ENCODE measurements at regions not wholly inside any gene's neighbourhood (a gene's known extent, or its start where the extent isn't known, plus 50 kb on each side); places are given as distances from the start of the nearest gene placed in this dataset.

DNA sequence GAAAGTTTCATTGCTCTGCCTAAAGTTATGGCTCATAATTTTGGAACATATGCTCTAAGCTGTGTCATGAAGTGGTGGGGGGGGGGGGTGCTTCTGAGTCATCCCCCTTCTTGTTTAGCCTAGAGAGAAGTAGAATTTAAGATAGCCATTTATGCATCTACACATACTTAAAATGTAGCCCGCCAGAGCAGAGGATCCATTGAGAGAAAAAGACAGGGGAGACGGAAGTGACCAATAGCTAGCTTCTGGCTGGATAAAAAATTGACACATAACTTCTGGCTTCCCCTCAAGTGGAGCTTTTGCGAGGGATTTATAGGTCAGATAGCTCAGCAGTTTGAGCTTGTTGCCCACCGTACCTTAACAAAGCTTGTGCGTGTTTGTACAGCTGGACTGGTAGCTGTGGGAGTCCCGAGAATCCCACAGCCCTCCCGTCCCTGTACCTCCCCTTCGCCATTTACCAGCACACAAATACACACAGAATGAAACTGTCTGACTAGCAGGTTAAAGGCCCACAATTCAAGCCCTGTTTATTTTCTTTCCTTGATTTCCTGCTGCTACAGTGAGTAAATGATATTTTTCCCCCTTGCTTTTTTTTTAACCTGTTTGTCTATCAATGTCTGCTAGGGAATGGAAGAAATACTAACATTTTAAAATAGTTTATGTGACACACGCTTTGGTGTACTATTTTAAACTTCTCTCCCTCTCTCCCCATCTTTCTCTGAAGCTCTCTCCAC lies 232.6 kb upstream of the FERD3L start:
- Histone ChIP-seq H3K9me3 (ENCODE audit: control insufficient read depth in 1 of 2, low read length in 2 of 2) (no peaks in the 10 kb centered on the region), H3K36me3 (ENCODE audit: insufficient read depth, low read length) (no peaks in the 10 kb centered on the region), H3K27me3 (ENCODE audit: insufficient read depth, low read length) (no peaks in the 10 kb centered on the region), H3K4me1 (ENCODE audit: insufficient read depth, low read length) (no peaks in the 10 kb centered on the region), H3K27ac (ENCODE audit: low read depth, low read length) (no peak overlapping the region), H3K4me3 (ENCODE audit: low read length in 2 of 2) (no peak overlapping the region)
- Mint-ChIP-seq H3K9me3 (peaks cover 0 to 13% (median 4%) of the 10 kb centered on the region in 8 donors), H3K4me1 (no peaks in the 10 kb centered on the region), H3K27me3 (no peaks in the 10 kb centered on the region), H3K27ac (no peak overlapping the region), H3K4me3 (no peak overlapping the region), H3K36me3 (no peaks in the 10 kb centered on the region)
- DNase-seq, result no peak
- ChIA-PET CTCF (ENCODE audit: partially characterized antibody) (no interaction called here), POLR2A (ENCODE audit: partially characterized antibody) (no interaction called here)
- intact Hi-C loops (cut with micrococcal nuclease), result no loop called here

DNA sequence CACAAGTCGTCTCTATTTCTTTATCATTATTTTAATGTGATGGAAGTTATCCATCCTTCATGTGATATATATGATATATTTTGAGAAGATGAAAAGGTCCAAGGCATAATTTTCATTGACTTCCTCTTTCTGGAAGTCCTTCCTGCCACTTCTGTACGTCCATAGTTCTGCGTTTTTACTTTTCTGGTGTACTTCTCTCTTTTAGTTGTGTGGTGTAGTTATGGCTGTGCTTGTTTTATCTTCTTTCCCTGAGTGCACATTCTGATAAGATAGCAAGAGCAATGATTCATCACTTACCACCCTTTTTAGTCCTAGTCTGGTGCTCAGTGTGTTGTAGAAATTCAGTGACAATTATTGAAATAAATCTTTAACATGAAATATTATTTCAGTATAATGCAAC lies 231.3 kb upstream of the FERD3L start:
- Mint-ChIP-seq H3K4me3 (no peak overlapping the region), H3K4me1 (no peaks in the 10 kb centered on the region), H3K9me3 (peaks cover 0 to 13% (median 4%) of the 10 kb centered on the region in 8 donors), H3K36me3 (no peaks in the 10 kb centered on the region), H3K27me3 (no peaks in the 10 kb centered on the region), H3K27ac (no peak overlapping the region)
- POLR2A ChIA-PET (ENCODE audit: partially characterized antibody), result no interaction called here
- intact Hi-C loops (cut with micrococcal nuclease), result no loop called here
- no peak for DNase-seq
- H3K27me3 ChIP-seq (ENCODE audit: insufficient read depth, low read length), result no peaks in the 10 kb centered on the region
- no peaks in the 10 kb centered on the region for H3K4me1 ChIP-seq (ENCODE audit: insufficient read depth, low read length)
- CTCF ChIA-PET (ENCODE audit: partially characterized antibody), result no interaction called here
- H3K4me3 ChIP-seq (ENCODE audit: low read length in 2 of 2), result no peak overlapping the region
- H3K36me3 ChIP-seq (ENCODE audit: insufficient read depth, low read length), result no peaks in the 10 kb centered on the region
- H3K27ac ChIP-seq (ENCODE audit: low read depth, low read length), result no peak overlapping the region
- no peaks in the 10 kb centered on the region for H3K9me3 ChIP-seq (ENCODE audit: control insufficient read depth in 1 of 2, low read length in 2 of 2)

DNA sequence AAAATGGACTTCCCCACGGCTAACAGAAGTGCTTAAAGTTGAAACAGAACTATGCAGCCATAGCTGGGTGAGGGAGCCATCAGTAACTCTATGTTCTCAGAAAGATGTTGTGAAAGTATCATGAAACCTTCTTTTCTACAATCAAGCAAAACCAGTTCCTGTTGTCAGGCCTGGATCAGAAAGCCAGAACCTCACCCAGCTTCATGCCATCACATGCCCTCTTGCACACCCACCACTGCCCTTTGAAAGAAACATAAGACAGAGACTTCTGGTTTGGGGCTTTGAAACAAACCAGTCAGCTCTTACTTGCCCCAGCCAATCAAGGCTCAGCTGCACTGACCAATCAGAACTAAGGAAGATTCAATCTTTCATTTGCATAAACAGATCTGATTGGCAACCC lies 230.8 kb upstream of the FERD3L start:
- no peaks in the 10 kb centered on the region for H3K36me3 ChIP-seq (ENCODE audit: insufficient read depth, low read length)
- ChIA-PET CTCF (ENCODE audit: partially characterized antibody) (no interaction called here), POLR2A (ENCODE audit: partially characterized antibody) (no interaction called here)
- intact Hi-C loops (cut with micrococcal nuclease), result no loop called here
- Mint-ChIP-seq H3K4me3 (no peak overlapping the region), H3K9me3 (peaks cover 0 to 13% (median 4%) of the 10 kb centered on the region in 8 donors), H3K27ac (no peak overlapping the region), H3K4me1 (no peaks in the 10 kb centered on the region), H3K36me3 (no peaks in the 10 kb centered on the region), H3K27me3 (no peaks in the 10 kb centered on the region)
- no peaks in the 10 kb centered on the region for H3K4me1 ChIP-seq (ENCODE audit: insufficient read depth, low read length)
- no peaks in the 10 kb centered on the region for H3K27me3 ChIP-seq (ENCODE audit: insufficient read depth, low read length)
- H3K27ac ChIP-seq (ENCODE audit: low read depth, low read length), result no peak overlapping the region
- H3K4me3 ChIP-seq (ENCODE audit: low read length in 2 of 2), result no peak overlapping the region
- no peak for DNase-seq
- no peaks in the 10 kb centered on the region for H3K9me3 ChIP-seq (ENCODE audit: control insufficient read depth in 1 of 2, low read length in 2 of 2)

DNA sequence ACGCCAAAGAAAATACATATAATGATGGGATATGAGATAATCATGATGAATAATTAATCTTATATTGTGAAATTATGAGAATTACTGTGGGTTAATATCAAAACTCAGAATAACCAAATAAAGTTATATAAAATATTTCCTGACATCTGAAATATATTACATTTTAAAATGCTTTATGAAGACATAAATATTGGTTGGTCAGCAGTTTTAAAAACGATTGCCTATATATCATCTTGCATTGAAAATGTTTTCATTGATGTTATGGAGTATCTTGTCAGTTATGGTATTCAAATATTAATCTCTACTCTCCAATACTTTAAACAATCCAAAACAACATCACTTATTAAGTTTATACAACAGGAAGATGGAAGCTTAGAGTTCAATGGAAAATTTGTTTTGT lies 228.1 kb upstream of the FERD3L start:
- Histone ChIP-seq H3K4me3 (ENCODE audit: low read length in 2 of 2) (no peak overlapping the region), H3K27ac (ENCODE audit: low read depth, low read length) (no peak overlapping the region), H3K27me3 (ENCODE audit: insufficient read depth, low read length) (no peaks in the 10 kb centered on the region), H3K9me3 (ENCODE audit: control insufficient read depth in 1 of 2, low read length in 2 of 2) (no peaks in the 10 kb centered on the region), H3K4me1 (ENCODE audit: insufficient read depth, low read length) (no peaks in the 10 kb centered on the region), H3K36me3 (ENCODE audit: insufficient read depth, low read length) (no peaks in the 10 kb centered on the region)
- no peak for DNase-seq
- Mint-ChIP-seq H3K9me3 (peaks cover 0 to 12% (median 5%) of the 10 kb centered on the region in 8 donors), H3K27ac (no peak overlapping the region), H3K4me1 (no peaks in the 10 kb centered on the region), H3K27me3 (no peaks in the 10 kb centered on the region), H3K36me3 (no peaks in the 10 kb centered on the region), H3K4me3 (no peak overlapping the region)
- ChIA-PET POLR2A (ENCODE audit: partially characterized antibody) (no interaction called here), CTCF (ENCODE audit: partially characterized antibody) (no interaction called here)
- intact Hi-C loops (cut with micrococcal nuclease), result no loop called here

DNA sequence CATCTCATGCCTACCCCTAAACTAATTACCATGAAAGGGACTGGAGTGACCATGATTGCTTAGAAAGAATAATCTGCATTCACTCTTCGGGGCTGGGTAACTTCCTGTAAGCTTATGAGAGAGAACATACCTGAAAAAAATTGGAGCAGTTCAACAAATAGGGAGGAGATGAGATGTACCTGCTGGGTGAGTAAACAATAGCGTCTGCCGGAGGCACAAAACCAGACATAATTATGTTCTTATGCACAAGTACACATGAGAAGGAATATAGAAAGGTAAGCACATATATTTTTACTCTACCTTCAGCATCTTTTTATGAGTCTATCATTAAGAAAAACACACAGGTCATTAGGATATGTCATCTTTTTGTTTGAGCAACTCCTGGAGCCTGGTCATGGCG lies 224.6 kb upstream of the FERD3L start:
- Histone ChIP-seq H3K27me3 (ENCODE audit: insufficient read depth, low read length) (no peaks in the 10 kb centered on the region), H3K27ac (ENCODE audit: low read depth, low read length) (no peak overlapping the region), H3K4me1 (ENCODE audit: insufficient read depth, low read length) (no peaks in the 10 kb centered on the region), H3K4me3 (ENCODE audit: low read length in 2 of 2) (no peak overlapping the region), H3K36me3 (ENCODE audit: insufficient read depth, low read length) (no peaks in the 10 kb centered on the region), H3K9me3 (ENCODE audit: control insufficient read depth in 1 of 2, low read length in 2 of 2) (no peaks in the 10 kb centered on the region)
- no peaks in the 10 kb centered on the region for H3K4me1 Mint-ChIP-seq
- H3K4me3 Mint-ChIP-seq, result no peak overlapping the region
- POLR2A ChIA-PET (ENCODE audit: partially characterized antibody), result no interaction called here
- intact Hi-C loops (cut with micrococcal nuclease), result no loop called here
- H3K9me3 Mint-ChIP-seq, result peaks cover 0 to 18% (median 2%) of the 10 kb centered on the region in 8 donors
- no peaks in the 10 kb centered on the region for H3K36me3 Mint-ChIP-seq
- no peak overlapping the region for H3K27ac Mint-ChIP-seq
- no peaks in the 10 kb centered on the region for H3K27me3 Mint-ChIP-seq
- DNase-seq, result no peak
- CTCF ChIA-PET (ENCODE audit: partially characterized antibody), result no interaction called here

DNA sequence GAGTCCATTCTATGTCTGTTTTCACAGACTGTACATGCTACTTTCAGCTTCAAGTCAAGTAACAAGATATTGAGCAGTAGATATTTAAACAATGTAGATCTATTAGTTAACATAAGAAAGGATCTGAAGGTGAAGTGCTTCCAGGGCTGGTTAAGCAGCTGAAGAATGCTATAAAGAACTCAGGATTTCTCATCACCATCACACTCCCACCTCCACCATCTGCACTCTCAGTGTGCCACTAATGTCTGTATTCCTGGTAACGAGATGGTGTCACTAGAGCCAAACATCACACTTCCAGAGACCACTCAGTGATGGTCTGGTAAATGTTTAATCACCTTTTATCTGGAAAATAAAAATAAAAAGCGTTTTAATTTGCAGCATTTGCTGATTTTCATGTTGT lies 224.0 kb upstream of the FERD3L start:
- H3K27ac Mint-ChIP-seq, result no peak overlapping the region
- Histone ChIP-seq H3K27ac (ENCODE audit: low read depth, low read length) (no peak overlapping the region), H3K9me3 (ENCODE audit: control insufficient read depth in 1 of 2, low read length in 2 of 2) (no peaks in the 10 kb centered on the region), H3K4me3 (ENCODE audit: low read length in 2 of 2) (no peak overlapping the region), H3K36me3 (ENCODE audit: insufficient read depth, low read length) (no peaks in the 10 kb centered on the region), H3K4me1 (ENCODE audit: insufficient read depth, low read length) (no peaks in the 10 kb centered on the region), H3K27me3 (ENCODE audit: insufficient read depth, low read length) (no peaks in the 10 kb centered on the region)
- intact Hi-C loops (cut with micrococcal nuclease), result no loop called here
- CTCF ChIA-PET (ENCODE audit: partially characterized antibody), result no interaction called here
- no peak overlapping the region for H3K4me3 Mint-ChIP-seq
- no peaks in the 10 kb centered on the region for H3K36me3 Mint-ChIP-seq
- H3K9me3 Mint-ChIP-seq, result peaks cover 0 to 22% (median 2%) of the 10 kb centered on the region in 8 donors
- POLR2A ChIA-PET (ENCODE audit: partially characterized antibody), result no interaction called here
- no peaks in the 10 kb centered on the region for H3K27me3 Mint-ChIP-seq
- no peaks in the 10 kb centered on the region for H3K4me1 Mint-ChIP-seq
- no peak for DNase-seq

DNA sequence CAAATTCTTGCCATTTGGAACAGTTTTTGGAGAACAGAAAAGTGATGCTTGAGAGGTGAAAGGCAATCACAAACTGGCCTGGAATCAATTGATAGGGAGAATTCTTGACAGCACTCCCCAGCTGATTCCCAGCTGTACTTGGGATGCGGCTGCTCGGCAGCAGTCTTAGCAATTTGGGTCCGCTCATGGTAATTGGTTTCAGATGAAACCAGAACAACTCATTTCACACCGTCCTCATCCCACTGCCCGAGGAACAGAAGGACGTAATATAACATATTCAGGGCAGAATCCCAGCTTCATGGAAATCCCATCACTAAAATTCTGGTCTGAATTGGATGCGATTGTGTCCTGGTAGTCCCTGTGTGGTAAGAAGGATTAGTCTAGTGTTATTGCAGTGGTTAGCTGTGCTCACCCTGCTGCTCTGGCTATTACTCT lies 223.3 kb upstream of the FERD3L start:
- no peaks in the 10 kb centered on the region for H3K4me1 Mint-ChIP-seq
- H3K27ac Mint-ChIP-seq, result no peak overlapping the region
- Histone ChIP-seq H3K4me1 (ENCODE audit: insufficient read depth, low read length) (no peaks in the 10 kb centered on the region), H3K27ac (ENCODE audit: low read depth, low read length) (no peak overlapping the region), H3K27me3 (ENCODE audit: insufficient read depth, low read length) (no peaks in the 10 kb centered on the region), H3K9me3 (ENCODE audit: control insufficient read depth in 1 of 2, low read length in 2 of 2) (no peaks in the 10 kb centered on the region), H3K4me3 (ENCODE audit: low read length in 2 of 2) (no peak overlapping the region), H3K36me3 (ENCODE audit: insufficient read depth, low read length) (no peaks in the 10 kb centered on the region)
- DNase-seq, result no peak
- intact Hi-C loops (cut with micrococcal nuclease), result no loop called here
- no peaks in the 10 kb centered on the region for H3K27me3 Mint-ChIP-seq
- no peaks in the 10 kb centered on the region for H3K36me3 Mint-ChIP-seq
- CTCF ChIA-PET (ENCODE audit: partially characterized antibody), result no interaction called here
- no peak overlapping the region for H3K4me3 Mint-ChIP-seq
- POLR2A ChIA-PET (ENCODE audit: partially characterized antibody), result no interaction called here
- H3K9me3 Mint-ChIP-seq, result peaks cover 0 to 22% (median 2%) of the 10 kb centered on the region in 8 donors

DNA sequence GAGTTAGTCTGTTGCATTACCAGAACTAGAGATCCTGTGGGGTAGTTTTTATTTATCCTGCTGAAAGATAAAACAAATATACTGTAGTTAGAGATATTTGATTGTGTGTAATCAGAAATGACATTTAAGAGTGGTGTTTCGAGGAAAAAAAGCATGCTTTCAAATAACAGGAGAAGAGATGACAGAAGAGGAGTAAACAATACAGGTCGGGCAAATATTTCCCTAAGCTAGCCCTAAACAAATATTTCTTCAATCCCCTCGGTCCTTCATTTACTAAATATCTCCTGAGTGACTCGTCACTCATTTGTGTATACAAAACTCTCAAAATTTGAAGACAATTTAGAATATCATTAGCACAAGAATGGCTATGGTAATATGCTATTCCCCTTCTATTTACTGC lies 219.7 kb upstream of the FERD3L start:
- Histone ChIP-seq H3K27ac (ENCODE audit: low read depth, low read length) (no peak overlapping the region), H3K4me3 (ENCODE audit: low read length in 2 of 2) (no peak overlapping the region), H3K36me3 (ENCODE audit: insufficient read depth, low read length) (no peaks in the 10 kb centered on the region), H3K9me3 (ENCODE audit: control insufficient read depth in 1 of 2, low read length in 2 of 2) (no peaks in the 10 kb centered on the region), H3K27me3 (ENCODE audit: insufficient read depth, low read length) (no peaks in the 10 kb centered on the region), H3K4me1 (ENCODE audit: insufficient read depth, low read length) (no peaks in the 10 kb centered on the region)
- Mint-ChIP-seq H3K27ac (no peak overlapping the region), H3K4me1 (no peaks in the 10 kb centered on the region), H3K36me3 (no peaks in the 10 kb centered on the region), H3K27me3 (no peaks in the 10 kb centered on the region), H3K4me3 (no peak overlapping the region), H3K9me3 (peaks cover 0 to 19% (median 2%) of the 10 kb centered on the region in 8 donors)
- ChIA-PET CTCF (ENCODE audit: partially characterized antibody) (no interaction called here), POLR2A (ENCODE audit: partially characterized antibody) (no interaction called here)
- no peak for DNase-seq
- intact Hi-C loops (cut with micrococcal nuclease), result no loop called here
